ENCODE measurements at regions not wholly inside any gene's neighbourhood (a gene's known extent, or its start where the extent isn't known, plus 50 kb on each side); places are given as distances from the start of the nearest gene placed in this dataset.

DNA sequence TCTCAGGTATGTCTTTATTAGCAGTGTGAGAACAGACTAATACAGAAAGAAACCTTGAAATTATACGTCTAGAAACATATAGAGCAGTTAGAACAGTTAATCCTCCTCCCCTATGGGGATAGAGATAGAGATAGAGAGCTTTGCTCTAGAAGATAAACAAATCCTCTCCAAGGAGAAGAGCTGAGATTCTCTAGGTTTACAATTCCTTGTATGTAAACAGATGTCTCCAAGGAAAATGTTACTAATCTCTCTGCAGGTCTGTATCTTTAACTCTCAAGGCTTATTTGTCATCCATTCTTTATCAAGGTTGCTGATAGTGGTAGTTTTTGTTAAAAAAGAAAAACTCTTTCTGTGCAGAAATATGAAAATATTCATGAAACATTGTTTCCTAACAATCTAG is 282.1 kb upstream of the GIMD1 start:
- Histone ChIP-seq H3K27ac (ENCODE audit: control insufficient read depth, insufficient read depth) (no peak overlapping the region), H4K20me1 (ENCODE audit: control insufficient read depth, insufficient read depth) (no peaks in the 10 kb centered on the region), H3K9ac (ENCODE audit: control insufficient read depth, insufficient read depth, low read length) (no peak overlapping the region), H3K79me2 (ENCODE audit: control insufficient read depth, insufficient read depth, low read length) (no peaks in the 10 kb centered on the region), H3K4me3 (no peak overlapping the region), H3K4me2 (ENCODE audit: control insufficient read depth, insufficient read depth) (no peak overlapping the region), H3K27me3 (replicated peaks in 1 of 2; ENCODE audit: control insufficient read depth in 2 of 2, insufficient read depth in 2 of 2, low read length in 1 of 2) (no peaks in the 10 kb centered on the region), H3K36me3 (ENCODE audit: control insufficient read depth in 2 of 2, insufficient read depth in 2 of 2, low read length in 1 of 2) (no peaks in the 10 kb centered on the region), H2AFZ (ENCODE audit: control insufficient read depth, low read depth, low read length) (no peak overlapping the region), H3K4me1 (ENCODE audit: control insufficient read depth, insufficient read depth, low read length) (no peaks in the 10 kb centered on the region), H3K9me3 (replicated peaks; ENCODE audit: control insufficient read depth, insufficient read depth, low read length) (no peaks in the 10 kb centered on the region)
- intact Hi-C loops (cut with micrococcal nuclease; ENCODE audit: unreplicated experiment) (no loop called here), in situ Hi-C loops (cut with MboI) (no loop called here)
- POLR2A ChIA-PET: no interaction called here
- RAD21 ChIA-PET (ENCODE audit: unreplicated experiment): no interaction called here
- no peak for FAIRE-seq
- SMC1A ChIA-PET (ENCODE audit: uncharacterized antibody, unreplicated experiment): interaction anchor here (0.6 kb wide), 1 partner anchor 19 kb away, joined by 3 read pairs; no protein-coding TSS in a partner anchor
- DNase-seq (ENCODE audit: low read depth, low spot score): no peak
- BruUV-seq (replicated peaks): no TSS peak
- CTCF ChIA-PET: no interaction called here
- TF ChIP-seq RAD21 (IDR thresholded peaks at IDR 0.05; ENCODE audit: insufficient read depth, low read depth, low read length) (no peak), NR2C1 (IDR thresholded peaks at IDR 0.05) (no peak), WRNIP1 (IDR thresholded peaks at IDR 0.05; ENCODE audit: borderline replicate concordance, low read depth, low read length) (no peak)
- TF ChIP-seq, protein P1, sequence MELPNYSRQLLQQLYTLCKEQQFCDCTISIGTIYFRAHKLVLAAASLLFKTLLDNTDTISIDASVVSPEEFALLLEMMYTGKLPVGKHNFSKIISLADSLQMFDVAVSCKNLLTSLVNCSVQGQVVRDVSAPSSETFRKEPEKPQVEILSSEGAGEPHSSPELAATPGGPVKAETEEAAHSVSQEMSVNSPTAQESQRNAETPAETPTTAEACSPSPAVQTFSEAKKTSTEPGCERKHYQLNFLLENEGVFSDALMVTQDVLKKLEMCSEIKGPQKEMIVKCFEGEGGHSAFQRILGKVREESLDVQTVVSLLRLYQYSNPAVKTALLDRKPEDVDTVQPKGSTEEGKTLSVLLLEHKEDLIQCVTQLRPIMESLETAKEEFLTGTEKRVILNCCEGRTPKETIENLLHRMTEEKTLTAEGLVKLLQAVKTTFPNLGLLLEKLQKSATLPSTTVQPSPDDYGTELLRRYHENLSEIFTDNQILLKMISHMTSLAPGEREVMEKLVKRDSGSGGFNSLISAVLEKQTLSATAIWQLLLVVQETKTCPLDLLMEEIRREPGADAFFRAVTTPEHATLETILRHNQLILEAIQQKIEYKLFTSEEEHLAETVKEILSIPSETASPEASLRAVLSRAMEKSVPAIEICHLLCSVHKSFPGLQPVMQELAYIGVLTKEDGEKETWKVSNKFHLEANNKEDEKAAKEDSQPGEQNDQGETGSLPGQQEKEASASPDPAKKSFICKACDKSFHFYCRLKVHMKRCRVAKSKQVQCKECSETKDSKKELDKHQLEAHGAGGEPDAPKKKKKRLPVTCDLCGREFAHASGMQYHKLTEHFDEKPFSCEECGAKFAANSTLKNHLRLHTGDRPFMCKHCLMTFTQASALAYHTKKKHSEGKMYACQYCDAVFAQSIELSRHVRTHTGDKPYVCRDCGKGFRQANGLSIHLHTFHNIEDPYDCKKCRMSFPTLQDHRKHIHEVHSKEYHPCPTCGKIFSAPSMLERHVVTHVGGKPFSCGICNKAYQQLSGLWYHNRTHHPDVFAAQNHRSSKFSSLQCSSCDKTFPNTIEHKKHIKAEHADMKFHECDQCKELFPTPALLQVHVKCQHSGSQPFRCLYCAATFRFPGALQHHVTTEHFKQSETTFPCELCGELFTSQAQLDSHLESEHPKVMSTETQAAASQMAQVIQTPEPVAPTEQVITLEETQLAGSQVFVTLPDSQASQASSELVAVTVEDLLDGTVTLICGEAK (IDR thresholded peaks at IDR 0.05; ENCODE audit: borderline replicate concordance): no peak
- WGBS (ENCODE audit: insufficient coverage, insufficient replicate concordance, low lambda C conversion rate, missing lambda C conversion rate): 0% methylated on average over 1 of the region's 1 CpG
- no peak for ATAC-seq

DNA sequence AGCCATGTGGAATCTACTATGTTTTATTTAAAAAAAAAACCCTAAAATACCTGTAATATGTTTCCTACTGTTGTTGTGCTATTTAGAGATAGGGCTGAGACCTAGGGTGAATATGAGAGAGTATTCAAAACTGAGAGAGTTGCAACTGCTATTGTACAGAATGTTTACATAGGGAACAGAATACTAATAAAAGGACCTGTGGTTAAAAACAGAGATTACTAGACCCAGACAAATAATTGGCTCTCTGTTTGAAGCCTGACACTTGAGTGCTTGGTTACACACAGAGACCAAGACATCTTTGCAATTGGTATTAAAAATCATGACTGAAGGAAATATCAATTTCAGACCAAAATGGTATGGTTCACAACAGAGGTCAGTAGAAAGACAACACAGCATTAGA is 278.9 kb upstream of the GIMD1 start:
- ChIA-PET POLR2A (no interaction called here), RAD21 (ENCODE audit: unreplicated experiment) (no interaction called here), SMC1A (ENCODE audit: uncharacterized antibody, unreplicated experiment) (no interaction called here), CTCF (no interaction called here)
- Histone ChIP-seq H3K9me3 (replicated peaks; ENCODE audit: control insufficient read depth, insufficient read depth, low read length) (no peaks in the 10 kb centered on the region), H2AFZ (ENCODE audit: control insufficient read depth, low read depth, low read length) (no peak overlapping the region), H3K4me3 (no peak overlapping the region), H3K79me2 (ENCODE audit: control insufficient read depth, insufficient read depth, low read length) (no peaks in the 10 kb centered on the region), H3K4me1 (ENCODE audit: control insufficient read depth, insufficient read depth, low read length) (no peaks in the 10 kb centered on the region), H3K27me3 (replicated peaks in 1 of 2; ENCODE audit: control insufficient read depth in 2 of 2, insufficient read depth in 2 of 2, low read length in 1 of 2) (no peaks in the 10 kb centered on the region), H3K9ac (ENCODE audit: control insufficient read depth, insufficient read depth, low read length) (no peak overlapping the region), H3K27ac (ENCODE audit: control insufficient read depth, insufficient read depth) (no peak overlapping the region), H4K20me1 (ENCODE audit: control insufficient read depth, insufficient read depth) (no peaks in the 10 kb centered on the region), H3K4me2 (ENCODE audit: control insufficient read depth, insufficient read depth) (no peak overlapping the region), H3K36me3 (ENCODE audit: control insufficient read depth in 2 of 2, insufficient read depth in 2 of 2, low read length in 1 of 2) (no peaks in the 10 kb centered on the region)
- no TSS peak for BruUV-seq (replicated peaks)
- ATAC-seq (no peak), FAIRE-seq (no peak), DNase-seq (ENCODE audit: low read depth, low spot score) (no peak)
- intact Hi-C loops (cut with micrococcal nuclease; ENCODE audit: unreplicated experiment) (no loop called here), in situ Hi-C loops (cut with MboI) (no loop called here)
- TF ChIP-seq ASH2L (IDR thresholded peaks at IDR 0.05; ENCODE audit: borderline replicate concordance, low read depth): no peak
- TF ChIP-seq, protein P2, sequence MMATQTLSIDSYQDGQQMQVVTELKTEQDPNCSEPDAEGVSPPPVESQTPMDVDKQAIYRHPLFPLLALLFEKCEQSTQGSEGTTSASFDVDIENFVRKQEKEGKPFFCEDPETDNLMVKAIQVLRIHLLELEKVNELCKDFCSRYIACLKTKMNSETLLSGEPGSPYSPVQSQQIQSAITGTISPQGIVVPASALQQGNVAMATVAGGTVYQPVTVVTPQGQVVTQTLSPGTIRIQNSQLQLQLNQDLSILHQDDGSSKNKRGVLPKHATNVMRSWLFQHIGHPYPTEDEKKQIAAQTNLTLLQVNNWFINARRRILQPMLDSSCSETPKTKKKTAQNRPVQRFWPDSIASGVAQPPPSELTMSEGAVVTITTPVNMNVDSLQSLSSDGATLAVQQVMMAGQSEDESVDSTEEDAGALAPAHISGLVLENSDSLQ (IDR thresholded peaks at IDR 0.05): no peak
- TF ChIP-seq, protein P3, sequence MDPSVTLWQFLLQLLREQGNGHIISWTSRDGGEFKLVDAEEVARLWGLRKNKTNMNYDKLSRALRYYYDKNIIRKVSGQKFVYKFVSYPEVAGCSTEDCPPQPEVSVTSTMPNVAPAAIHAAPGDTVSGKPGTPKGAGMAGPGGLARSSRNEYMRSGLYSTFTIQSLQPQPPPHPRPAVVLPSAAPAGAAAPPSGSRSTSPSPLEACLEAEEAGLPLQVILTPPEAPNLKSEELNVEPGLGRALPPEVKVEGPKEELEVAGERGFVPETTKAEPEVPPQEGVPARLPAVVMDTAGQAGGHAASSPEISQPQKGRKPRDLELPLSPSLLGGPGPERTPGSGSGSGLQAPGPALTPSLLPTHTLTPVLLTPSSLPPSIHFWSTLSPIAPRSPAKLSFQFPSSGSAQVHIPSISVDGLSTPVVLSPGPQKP (IDR thresholded peaks at IDR 0.05; ENCODE audit: low read depth, low read length): no peak
- TF ChIP-seq, protein P4, sequence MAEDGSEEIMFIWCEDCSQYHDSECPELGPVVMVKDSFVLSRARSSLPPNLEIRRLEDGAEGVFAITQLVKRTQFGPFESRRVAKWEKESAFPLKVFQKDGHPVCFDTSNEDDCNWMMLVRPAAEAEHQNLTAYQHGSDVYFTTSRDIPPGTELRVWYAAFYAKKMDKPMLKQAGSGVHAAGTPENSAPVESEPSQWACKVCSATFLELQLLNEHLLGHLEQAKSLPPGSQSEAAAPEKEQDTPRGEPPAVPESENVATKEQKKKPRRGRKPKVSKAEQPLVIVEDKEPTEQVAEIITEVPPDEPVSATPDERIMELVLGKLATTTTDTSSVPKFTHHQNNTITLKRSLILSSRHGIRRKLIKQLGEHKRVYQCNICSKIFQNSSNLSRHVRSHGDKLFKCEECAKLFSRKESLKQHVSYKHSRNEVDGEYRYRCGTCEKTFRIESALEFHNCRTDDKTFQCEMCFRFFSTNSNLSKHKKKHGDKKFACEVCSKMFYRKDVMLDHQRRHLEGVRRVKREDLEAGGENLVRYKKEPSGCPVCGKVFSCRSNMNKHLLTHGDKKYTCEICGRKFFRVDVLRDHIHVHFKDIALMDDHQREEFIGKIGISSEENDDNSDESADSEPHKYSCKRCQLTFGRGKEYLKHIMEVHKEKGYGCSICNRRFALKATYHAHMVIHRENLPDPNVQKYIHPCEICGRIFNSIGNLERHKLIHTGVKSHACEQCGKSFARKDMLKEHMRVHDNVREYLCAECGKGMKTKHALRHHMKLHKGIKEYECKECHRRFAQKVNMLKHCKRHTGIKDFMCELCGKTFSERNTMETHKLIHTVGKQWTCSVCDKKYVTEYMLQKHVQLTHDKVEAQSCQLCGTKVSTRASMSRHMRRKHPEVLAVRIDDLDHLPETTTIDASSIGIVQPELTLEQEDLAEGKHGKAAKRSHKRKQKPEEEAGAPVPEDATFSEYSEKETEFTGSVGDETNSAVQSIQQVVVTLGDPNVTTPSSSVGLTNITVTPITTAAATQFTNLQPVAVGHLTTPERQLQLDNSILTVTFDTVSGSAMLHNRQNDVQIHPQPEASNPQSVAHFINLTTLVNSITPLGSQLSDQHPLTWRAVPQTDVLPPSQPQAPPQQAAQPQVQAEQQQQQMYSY (CRISPR knock-in tag; IDR thresholded peaks at IDR 0.05): no peak
